HG03108 (cell line): ENCODE measurements at regions not wholly inside any gene's neighbourhood (a gene's known extent, or its start where the extent isn't known, plus 50 kb on each side); places are given as distances from the start of the nearest gene placed in this dataset.

Experiments
- ATAC-seq: cut with Tn5 transposase; IDR thresholded peaks from one replicate; pipeline ENCODE4 v1.9.1; 2021; ENCODE audit warnings: moderate library complexity; ENCODE audit not compliant: unreplicated experiment

DNA sequence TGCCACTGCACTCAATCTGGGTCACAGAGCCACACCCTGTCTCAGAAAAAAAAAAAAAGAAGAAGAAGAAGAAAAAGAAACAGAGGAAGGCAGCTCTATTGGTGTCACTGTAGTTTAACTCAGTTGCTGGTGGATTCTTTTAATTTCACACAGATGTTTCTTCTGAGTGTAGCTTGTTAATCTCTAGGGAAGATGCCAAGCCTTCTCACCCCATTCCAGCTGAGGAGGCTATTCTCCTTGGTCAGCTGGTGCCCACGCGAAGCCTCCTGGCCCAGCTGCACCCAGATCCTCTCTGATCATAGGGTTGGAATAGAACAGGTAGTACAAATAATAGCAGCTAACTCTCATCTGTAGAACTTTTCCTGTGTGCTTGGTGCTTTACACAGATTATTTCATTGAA, 113.8 kb upstream of the SPRY4 start:
- ATAC-seq: no peak

DNA sequence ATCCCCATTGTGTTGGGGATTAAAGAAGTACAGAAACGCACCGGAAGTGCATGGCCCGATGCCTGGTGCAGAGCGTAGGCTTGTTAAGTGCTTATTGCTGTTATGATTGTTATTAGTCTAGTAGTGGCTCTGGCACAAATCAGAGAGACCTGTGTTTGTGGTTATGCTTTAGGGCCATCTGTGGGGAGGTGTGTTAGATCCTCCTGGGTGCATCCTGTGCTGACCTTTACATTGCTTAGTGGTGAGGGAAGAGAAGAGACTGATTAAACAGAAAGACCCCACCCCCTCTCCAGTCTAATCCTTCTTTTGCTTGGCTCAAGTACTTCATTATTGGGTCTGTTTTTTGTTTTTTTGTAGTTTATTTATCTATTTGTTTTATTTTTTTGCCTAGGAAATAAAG, 112.7 kb upstream of the SPRY4 start:
- no peak for ATAC-seq

DNA sequence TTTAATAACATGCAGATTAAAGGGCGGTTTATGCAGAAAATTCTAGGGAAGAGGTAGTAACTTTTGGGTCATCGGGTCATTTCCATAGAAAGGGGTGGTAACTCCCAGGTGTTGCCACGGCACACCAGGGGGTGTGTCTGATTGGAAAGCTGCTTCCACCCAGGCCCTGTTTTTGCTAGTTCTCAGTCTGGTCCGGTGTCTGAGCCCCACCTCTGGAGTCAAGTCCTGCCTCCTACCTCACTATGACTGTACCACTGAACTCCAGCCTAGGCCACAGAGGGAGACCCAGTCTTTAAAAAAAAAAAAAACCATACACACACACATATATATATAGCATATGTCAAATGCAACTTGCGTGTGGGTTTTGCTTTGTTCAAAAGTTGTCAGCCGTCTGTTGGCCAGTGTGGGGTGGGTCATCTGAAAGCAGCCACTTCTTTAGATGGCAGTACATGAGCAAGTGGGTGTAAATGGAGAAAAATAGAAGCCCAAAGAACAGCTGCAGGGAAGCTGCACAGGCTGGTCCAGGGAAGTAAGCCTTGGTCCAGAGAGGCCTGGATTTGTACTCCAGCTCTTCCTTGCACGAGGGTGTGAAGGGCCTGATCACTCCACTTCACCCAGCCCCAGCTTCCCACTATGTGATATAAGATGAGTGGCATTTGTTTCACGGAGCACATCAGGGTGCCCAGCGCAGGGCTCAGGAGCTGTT, 110.7 kb upstream of the SPRY4 start:
- ATAC-seq: no peak

DNA sequence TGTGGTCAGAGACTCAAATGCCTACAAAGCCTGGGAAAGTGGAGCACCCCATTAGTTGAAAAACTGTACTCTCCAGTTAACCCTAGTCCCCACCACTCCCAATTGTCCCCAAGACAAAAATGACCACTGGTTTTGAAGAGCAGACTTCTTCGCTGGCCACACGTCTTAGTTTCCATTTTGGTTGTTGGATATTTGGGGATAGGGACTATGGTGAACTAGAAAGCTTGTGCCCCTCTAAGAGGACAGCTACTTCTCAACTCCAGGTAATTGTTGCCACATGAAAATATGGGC, 109.4 kb upstream of the SPRY4 start:
- ATAC-seq: no peak

DNA sequence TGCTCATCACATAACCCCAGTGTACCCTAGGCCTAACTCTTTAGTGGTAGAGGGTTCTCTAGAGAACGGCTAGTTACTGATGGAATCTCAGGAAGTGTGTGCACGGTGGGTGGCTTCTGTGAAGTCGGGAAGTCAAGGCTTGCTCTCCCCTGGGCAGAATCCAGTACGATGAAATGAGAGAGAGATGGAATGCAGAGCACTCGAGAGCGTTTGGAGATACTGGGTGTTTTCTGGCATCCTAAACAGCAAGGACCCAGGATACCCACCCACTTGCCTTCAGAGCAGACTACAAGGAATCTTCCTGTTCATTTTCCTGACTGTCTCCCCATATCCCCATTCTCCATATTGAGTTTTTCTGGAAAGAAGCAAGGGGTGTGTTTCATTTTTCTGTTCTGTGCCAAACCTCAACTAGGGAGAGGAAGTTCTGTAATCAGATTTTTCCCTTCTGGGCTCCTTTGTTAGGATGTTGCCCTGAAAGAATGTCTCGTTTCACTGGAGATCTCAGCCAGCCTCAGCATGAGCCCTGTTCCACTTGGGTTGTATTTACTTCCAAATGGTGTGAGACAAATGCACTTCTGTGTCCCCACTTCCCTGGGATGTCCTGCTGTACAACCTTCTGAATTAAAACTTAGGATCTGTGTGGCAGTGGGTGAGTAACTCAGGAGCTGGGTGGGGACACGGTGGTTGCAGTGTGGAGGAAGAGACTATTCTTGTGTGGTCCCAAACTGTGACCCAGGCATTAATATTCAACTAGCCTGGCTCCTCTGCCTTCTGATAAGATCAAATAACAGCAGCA, 108.9 kb upstream of the SPRY4 start:
- no peak for ATAC-seq

DNA sequence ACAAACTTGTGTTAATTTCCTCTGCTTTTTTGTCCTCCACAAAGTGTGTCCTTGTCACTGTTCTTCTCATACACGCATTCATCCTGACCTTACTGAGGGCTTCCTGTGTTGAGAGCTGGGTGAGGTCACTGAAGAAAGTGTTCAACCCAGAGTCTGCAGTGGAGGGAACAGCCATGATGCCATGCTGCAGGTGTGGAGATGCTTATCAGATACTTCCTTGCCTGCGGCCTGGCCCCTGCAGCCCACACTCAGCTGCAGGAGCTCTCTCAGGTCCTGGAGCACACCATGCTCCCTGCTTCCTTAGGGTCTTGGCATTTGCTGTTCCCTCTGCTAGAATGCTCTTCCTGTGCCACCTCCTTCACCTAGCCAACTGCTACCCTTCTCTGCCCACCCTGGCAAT, 108.1 kb upstream of the SPRY4 start:
- ATAC-seq: peak; percentile 41

DNA sequence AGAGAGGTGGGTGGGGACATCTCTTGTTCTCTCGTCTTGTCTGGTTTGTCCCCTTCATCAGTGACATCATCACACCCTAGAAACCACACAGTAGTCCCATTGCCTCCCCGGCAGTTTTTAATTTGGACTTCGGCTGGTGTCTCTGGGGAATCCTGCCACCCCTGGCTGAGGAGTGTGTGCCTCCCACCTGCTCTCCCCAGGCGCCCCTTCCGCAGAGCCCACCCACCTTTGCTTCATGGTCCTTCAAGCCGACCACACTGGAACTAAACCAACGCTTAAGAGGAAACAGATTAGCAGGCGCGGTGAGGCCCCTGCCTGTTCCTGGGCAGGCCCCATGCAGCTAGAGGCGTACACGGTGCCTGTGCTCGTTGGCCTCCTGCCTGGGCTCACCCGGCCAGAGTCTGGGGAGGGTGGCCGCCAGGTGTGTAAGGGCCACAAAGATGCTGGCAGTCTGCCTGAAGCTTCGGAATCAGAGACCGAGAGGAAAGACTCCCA, 107.6 kb upstream of the SPRY4 start:
- peak; percentile 60 for ATAC-seq

DNA sequence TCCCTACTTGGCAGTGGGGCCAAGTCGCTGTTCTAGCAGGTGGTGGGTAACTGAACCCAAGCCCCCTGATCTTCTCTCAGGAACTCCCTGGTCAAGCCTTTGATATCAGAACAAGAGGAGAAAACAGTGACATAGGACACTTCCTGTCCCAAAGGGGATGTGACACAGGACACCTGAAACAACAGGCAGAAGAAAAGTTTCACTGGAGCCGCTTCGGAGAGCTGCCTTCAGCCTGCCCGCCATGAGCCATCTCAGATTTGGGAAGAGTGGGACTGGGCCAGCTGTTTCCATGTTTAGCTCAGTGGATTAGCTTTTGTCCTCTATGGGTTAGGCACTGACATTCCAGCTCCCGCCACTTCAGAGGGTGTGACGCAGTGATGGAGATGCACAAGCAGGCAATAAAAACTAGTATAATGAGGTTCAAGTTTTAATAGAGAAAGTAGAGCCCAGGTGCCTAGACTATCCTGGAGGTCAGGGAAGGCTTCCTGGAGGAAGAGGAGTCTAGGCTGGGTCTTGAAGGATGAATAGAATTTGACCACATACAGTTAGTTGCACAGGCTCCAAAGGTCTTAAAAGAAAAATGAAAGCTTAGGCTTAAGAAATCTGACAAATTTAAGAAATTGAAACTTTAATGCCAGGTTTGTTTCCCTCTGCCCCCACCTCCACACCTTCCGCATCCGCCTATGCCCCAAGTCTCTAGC, 104.1 kb upstream of the SPRY4 start:
- no peak for ATAC-seq

DNA sequence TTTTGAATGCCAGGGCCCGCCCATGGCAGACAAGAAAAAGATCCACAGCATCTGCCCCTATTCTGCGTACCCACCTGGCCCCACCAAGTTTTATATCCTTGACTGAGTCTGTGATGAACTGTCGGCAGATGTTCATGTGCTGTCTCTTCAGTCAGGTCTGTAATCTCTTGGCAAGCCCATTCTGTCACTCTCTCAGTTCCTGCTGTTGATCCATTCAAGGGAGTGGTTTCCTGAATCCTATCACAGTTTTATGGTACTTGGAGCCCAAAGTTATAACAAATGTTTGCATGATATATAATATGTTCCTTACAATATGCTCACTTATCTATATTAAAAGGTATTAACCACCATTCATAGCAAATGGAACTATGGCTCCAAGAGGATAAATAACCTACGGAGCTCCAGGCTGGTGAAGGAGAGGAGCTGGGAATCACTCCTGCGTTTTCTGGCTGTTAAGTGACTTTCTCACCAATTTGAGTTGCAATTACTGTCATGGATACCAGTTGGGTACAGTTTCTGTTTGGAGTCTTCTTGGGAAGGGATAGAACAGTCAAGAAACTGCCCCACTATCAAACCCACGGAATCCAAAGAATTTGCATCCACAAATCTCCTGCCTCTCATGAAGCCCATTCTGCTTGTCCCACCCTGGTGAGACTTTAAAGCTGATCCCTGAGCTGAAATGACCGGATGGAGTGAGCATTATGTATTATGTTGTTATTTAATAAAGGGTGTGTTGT, 103.4 kb upstream of the SPRY4 start:
- ATAC-seq: no peak

DNA sequence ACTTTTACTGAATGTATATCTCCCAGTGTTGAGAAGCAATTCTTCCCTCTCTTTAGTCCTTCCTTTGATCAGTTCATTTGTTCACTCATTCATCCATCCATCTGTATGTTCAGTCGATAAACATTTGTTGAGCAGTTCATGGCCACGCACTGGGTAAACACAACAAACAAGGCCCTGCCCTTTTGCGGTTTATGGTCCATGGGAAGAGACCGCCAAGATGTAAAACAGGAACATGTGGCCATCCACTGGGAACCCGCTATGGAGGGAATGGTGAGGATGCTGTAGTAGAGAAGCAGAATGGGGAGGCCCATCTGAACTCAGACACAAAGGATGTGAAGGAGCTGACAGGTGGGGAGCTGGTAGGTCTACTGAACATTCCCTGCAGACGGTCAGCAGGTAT, 102.7 kb upstream of the SPRY4 start:
- ATAC-seq: no peak

DNA sequence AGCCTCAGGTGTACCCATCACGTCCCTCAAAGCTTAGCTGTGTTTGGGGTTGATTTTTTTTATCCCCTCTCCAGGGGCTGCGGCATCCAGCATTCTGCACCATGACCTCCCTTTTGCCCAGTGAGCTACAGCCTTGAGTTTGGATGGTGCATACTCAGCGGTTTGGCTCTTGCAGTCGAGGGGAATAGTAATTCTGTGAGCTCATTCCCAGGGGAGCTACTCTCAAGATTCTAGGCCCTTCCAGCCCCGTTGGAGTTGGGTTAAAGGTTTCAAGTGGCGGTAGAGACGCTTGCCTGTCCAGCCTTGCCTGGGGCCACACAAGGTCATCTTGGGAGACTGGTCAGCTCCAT, 102.2 kb upstream of the SPRY4 start:
- no peak for ATAC-seq

DNA sequence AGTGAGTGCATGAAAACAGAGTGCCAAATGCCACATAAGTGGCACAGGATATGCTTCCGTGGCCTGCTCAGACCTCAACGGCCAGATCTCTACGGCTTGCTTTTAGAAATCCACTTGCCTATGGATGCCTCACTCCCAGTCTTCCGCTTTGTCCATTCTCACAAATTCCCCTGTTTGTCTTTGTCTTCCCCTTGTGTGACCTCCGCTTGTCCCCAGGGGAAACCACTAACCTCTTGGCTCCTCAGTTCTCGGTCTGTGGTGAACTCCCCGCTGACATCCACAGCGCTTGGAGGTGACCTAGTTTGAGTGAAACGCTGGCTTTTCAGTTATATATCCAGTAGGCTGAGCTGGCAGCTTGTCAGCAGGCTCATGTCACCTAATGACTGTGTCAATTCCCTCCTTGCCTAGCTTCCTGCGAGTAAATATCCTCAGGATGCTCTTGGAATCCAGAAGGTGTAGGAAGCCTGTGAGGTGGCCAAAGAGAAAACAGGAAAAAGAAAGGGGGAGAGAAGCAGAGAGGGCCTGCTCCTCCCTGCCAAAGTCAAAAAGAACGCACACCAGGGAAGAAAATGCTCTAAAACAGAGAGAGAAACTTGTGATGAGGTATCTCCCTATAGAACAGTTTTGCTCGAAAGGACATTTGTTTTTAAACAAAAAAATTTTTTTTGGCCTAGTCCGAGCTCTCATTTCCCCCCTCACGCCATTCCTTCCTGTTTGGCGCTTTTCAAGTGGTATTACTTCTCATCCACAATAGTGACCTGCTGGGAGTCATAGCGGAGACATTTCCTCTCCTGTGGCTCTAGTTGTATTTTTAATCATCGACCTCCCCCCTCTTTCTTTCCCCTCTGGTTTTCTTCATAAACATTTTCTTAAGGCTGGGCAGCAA, 101.6 kb upstream of the SPRY4 start:
- no peak for ATAC-seq

DNA sequence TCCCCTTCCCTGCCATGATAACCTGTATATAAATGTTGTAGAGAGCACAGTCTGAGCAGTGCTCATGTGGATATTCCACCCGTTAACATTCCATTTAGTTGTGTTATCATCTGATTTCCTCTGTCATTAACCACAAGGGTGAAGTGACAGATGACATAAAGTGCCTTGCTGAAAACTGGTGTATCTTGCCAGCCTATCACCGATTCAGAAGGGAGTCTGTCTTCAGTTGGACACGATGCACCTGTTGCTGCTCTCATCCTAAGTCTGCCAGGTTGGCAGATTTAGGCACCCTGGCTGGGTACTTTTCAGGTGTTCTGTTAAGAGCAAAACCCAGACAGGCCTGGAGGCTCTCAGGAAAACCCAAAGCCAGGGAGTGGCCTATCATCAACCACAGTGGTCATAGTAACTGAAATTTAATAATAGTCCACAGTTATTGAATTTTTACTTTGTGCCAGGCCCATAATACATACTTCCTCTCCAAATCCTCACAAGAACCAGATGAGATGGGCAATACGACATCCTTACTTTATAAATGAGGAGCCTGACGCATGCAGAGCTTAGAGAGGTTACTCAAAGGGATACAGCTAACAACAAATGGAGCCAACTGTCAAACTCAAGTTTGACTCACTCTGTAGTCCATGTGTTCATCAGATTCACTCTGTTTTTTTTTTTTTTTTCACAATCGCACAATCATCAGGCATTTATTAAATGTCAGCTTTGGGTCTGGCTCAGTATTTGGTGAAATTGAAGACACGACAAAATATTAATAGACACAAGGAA, 100.7 kb upstream of the SPRY4 start:
- no peak for ATAC-seq

DNA sequence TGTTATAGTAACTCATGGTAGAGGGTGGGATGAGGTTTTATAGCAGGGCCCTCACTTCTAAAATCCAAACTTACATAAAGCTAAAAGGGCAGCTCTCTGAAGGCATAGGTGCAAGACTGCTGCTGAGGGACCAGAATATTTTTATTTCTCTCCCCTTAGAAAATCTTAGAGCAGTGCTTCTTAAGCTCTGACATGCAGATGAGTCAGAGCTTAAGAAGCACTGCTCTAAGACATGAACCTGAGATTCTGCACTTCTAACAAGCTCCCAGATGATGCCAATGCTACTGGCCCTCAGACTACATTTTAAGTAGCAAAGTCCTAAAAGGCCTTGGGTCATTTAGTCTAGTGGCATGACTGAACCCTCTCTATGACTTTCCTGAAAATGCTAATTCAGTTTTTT, 97.6 kb upstream of the SPRY4 start:
- ATAC-seq: no peak

DNA sequence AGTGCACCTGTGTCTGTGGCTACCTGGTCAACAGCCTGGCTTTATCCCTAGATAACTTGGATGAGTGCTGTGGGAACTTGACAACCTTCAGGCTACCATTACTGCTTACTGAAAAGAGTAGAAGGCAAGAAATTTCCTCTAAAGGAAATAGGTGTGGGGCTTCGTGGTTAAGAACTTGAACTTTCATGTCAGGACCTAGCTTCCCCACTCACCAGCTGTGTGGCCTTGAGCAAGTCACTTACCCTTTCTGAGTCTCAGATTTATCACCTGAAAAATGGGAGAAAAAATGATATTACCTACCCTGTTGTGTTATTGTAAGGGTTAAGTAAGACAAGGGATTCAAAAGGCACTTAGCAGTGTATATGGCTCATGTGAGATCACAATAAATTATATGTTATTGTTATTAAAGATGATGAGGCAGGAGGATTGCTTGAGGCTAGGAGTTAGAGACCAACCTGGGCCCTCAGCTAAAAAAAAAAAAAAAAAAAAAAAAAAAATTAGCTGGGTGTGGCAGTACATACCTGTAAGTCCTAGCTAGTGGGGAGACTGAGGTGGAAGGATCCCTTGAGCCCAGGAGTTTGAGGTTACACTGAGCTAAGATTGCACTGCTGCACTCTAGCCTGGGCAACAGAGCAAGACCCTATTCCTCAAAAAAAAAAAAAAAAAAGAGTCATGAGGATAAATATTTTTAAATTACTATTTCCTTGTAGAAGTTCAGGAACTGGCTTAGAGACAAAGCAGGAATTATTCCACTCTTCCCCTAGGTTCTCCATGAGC, 97.0 kb upstream of the SPRY4 start:
- no peak for ATAC-seq

DNA sequence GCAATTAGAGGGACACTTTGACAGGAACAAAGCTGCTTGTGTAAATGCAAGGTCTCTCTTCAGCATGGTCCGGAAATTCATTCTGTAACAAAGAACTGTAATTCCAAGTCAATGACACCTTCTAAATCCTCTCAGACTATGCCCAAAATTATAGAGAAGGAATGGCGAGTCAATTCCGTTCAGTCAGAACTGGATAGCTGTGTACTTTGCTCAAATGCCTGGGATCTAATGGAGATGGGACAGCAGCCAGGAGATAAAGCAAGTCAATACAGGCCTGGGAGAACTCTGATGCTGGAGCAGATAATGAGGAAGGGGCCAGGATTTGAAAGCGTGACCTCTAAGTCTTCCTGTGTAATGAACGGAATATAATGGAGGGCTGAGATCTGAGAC, 96.4 kb upstream of the SPRY4 start:
- ATAC-seq: no peak

DNA sequence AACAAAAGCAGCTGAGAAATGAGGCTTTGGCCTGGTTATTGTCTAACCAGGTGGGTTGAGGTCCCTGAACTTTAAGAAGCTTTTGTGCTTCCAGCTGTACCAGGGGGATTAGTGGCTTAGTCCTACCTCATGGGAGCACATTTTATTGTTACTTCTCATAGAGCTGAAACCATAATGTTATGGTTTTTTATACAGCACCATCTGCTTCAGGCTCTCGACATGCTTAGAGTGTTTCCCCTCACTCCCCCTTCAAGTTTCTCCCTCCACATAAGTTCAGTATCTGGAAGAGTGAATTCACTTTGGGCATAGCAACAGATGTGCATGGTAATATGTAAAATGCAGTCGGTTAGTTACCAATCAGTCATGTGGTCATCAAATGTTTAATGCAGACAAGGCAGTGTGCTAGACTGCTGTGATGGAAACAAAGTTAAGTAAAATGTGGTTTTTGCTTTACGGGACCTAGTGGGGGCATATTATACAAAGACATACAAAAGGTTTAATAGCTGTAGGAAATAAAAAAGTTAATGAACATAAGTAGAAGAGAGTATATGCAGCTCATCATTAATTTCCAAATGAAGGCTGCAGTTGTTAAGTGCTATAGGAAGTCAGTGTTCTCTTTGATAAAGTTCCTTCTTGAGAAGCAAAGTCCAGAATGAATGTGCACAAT, 95.9 kb upstream of the SPRY4 start:
- ATAC-seq: no peak

DNA sequence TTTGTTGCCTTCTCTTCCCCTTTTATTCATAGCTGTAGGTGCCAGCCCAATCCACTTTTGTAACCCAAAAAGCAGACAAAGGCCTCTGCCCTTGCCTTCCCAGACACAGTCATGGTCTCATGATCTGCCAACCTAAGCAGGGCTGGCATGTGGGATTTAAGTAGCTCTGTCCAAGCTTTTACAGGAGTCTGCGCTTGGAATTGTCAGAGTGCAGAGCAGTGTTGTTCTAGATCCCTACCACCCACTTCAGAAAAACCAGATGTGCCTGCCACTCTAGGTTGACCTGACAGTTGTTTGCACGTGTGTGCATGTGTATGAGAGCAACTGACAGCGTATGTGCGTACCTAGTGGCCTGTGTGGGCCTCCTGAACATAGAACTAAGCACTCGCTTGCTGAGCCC, 87.8 kb upstream of the SPRY4 start:
- no peak for ATAC-seq
